Femur (tissue), 1 donor: ENCODE measurements at regions not wholly inside any gene's neighbourhood (a gene's known extent, or its start where the extent isn't known, plus 50 kb on each side); places are given as distances from the start of the nearest gene placed in this dataset.
"Not testable (repeated sequence)": the region's sequence is repeated elsewhere in the genome, so short reads cannot be mapped to it uniquely, and the experiment has no call there.

ENCODE experiments used
- DNase-seq: peaks from one replicate; pipeline ENCODE4 v3.0.0-alpha.2; 2017

DNA sequence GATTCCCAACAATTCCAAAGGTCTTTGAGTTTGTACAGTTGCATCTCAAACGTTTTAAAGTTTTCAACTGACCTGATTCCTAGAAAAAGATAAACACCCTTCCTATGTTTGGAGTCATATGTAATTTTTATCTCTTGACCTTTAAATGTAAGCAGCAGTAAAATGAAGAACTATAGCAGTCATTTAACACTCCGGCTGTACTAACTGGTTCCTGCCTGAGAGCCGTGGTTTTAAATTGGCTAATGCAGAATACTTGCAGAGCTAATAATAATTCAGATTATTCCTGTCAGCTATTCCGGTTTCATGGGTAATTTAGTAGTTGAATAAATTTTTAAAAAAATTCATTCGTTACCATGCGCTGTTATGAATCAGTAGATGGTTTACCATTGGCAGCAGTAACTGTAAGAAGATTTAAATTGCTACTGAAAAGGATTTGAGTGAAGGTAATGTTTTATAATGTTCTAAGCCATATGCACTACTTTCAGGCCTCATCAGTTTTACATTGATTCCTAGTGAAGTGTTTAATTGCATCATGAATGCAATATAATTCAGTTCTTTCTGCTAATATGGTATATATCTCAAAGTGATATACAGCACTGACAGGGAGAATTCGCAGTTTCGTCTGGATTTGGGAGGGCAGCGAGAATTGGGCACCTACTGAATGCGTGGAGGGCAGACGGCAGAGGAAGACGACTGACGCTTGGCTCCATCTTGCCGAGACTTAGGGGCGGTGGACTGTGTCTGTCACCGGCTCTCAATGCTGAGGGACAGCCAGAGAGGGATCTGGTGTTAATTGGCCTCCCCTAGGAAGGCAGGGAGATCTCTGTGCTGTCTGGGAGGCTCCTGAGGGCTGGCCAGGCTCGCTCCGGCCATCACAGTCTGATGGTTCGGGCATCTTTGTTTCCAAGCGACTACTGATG lies 217.7 kb downstream of the PHETA1 start:
- no peak for DNase-seq

DNA sequence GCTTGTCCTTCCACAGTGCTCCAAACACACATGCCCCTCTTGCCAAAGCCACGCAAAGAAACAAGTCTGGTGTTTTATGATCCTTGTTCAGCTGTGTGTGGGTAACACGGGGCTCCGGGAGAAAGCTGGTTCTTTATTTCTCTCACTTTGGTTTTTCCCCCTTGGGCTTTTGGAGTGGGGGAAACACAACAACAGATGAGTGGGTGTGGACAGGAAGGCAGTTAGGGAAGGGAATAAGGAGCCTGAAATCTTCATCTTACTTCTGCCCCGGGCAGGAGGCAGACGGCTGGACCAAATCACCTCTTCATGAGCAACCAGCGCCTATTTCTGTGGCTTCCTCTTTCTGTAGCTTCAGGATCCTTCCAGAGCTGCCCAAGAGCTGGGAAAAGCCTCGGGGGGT lies 218.5 kb downstream of the PHETA1 start:
- no peak for DNase-seq

DNA sequence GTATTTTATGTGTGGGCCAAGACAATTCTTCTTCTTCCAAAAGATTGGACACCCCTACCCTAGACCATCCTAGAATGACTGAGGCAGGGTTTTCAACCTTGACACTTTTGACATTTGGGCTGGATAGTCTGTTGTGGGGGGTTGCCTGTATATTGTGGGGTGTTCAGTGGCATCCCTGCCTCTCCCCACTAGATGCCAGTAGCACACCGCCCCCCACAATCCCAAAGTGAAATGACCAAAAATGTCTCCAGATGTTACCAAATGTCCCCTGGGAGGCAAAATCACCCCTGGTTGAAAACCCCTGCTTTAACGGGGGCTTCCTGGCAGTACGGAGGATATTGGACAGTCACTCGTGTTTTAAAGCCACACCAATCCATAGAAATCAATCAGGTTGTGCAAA lies 219.6 kb downstream of the PHETA1 start:
- no peak for DNase-seq

DNA sequence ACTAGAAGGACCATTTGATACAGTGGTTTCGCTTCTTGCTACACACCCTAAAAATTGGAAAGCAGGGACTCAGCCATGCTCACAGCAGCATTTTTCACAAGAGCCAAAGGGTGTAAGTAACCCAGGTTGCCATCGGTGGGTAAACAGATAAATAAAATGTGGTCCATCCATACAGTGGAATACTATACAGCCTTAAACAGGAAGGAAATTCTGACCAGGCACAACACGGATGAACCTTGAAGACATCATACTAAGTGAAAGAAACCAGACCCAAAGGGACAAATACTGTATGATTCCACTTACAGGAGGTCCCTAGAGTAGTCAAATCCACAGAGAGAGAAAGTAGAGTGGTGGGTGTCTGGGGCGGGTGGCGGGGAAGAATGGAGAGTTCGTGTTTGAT lies 220.9 kb downstream of the PHETA1 start:
- no peak for DNase-seq

DNA sequence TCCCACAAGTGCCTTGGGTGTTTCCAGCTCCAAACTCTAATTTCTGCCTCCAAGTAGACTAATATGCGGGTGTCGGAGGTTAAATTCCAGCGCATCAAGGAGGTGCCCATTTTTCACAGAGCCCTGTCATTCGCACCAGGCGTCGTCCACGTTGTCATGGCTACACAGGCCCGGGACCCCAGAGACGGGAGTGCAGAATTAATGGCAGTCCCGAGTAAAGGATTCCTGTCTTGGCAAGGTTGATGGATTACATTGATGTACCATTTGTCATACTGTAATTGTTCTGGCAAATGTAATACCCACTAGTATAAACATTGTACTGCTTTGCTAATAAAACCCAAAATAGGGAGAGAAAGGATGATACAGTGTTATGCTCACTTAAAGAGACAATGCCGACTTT lies 222.9 kb upstream of the MYL2 start:
- no peak for DNase-seq

DNA sequence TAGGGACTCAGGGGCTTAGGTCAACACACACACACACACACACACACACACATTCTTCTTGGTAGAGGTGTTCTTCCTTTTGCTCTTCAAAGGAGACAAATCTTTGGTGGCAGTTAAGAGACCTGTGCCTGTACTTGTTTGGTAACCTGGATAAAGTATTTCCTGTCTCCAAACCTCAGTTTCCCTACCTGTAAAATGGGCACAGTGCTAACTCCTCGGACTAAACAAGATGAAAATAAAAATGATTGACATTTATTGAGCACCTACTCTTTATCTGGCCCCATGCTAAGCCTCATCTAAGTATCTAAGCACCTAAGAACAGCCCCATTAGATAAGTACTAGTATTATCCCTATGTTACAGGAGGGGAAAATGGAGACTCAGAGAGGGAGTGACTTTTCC lies 220.8 kb upstream of the MYL2 start:
- no peak for DNase-seq

DNA sequence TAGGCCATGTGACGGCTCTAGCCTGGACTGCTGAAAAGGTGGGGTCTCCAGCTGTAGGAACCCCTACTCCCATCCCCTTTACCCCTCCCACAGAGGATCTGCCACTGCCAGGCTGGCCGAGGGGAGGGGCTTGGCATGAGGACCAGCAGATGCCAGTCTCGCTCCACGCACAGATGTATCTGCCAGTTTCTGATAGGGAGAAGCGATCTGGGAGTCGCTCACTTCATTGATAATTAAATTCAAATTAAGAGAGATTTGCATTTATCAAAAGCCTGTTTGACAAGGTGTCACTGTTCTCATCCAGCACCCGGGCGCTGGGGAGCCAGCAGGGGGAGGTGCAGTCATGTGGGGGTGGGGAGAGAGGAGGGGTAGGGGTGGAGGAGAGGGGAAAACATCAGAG lies 217.6 kb upstream of the MYL2 start:
- no peak for DNase-seq

DNA sequence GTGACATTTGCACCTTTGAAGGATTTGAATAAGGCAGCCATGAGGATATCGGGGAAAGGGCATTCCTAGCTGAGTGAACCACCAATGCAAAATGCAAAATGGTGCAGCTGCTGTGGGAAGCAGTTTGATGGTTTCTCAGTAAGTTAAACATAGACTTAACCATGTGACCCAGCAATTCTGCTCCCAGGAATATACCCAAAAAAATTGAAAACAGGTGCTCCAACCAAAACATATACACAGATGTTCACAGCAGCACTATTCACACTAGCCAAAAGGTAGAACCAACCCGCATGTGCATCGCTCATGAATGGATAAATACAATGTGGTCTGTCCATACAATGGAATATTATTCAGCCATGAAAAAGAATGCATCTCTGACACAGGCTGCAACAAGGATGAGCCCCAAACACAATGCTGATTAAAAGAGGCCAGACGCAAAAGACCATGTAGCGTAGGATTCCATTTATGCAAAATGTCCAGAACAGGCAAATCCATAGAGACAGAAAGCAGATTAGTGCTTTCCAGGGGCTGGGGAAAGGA lies 215.0 kb upstream of the MYL2 start:
- no peak for DNase-seq

DNA sequence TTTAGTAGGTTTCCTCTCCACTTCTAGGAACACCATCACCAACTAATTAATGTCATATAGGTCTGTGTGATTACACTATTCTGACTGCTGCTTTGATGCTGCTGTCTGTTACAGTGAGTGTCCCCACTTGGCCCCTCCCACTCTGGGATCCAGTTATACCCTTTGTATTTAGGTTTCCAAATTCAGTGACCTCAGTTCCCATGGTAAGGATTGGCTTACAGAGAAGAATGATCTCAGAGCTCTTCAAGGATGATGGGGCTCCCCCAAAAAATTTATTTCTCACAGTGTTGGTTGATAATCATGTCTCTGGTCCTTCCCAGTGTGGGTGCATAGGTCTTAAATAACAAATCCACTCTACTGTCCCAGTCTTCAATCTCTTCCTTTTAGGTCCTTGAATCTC lies 210.0 kb upstream of the MYL2 start:
- DNase-seq = no peak

DNA sequence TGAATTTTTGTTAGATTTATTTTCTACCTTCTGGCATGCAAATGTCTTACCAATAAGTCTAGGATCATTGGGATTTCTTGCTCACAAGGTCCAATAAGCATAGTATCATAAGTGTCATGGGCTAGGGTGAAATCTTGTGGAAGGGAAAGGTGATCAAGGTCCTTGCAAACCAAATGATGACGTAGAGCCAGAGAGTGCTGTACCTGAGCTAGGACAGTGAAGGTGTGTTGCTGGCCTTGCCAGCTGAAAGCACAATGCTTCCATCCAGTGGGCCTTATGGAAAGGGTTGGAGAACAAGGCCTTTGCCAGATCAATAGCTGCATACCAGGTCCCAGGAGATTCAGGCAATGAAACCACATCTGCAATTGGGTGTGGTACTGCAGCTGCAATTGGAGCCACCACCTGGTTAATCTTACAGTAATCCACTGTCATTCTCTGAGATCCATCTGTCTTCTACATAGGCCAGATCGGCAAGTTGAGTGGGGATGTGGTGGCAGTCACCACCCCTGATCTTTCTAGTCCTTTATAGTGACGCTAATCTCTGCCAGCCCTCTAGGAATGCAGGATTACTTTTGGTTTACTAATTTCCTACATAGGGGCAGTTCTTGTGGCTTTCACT lies 208.9 kb upstream of the MYL2 start:
- DNase-seq = no peak

DNA sequence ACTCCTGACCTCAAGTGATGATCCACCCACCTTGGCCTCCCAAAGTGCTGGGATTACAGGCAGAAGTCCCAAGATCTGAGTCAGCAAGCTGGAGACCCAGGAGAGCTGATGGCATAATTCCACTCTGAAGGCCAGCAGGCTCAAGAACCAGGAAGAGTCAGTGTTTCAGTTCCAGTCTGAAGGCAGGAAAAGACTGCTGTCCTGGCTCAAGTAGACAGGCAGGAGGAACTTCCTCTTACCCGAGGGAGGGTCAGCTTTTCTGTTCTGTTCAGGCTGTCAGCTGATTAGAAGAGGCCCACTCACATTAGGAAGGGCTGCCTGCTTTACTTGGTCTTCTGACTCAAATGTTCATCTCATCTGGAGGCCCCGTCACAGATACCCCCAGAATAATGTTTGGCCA lies 206.0 kb upstream of the MYL2 start:
- no peak for DNase-seq

DNA sequence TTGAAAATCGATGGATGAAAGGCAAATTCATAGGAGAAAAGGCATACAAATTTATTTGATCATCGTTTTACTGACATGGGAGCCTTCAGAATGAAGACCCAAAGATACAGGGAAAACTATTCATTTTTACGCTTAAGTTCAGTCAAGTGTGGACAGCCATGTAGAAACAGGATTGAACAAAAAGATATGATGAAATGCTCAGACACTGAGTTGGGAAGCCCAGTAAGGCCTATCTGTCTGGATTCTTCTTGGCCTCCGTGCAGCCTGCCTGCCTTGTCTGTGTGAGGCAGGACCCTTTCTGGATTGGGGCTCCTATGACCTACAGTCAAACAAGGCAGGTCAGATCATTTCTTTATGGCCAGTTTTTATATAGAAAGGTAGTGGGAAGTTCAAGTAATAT lies 203.8 kb upstream of the MYL2 start:
- no peak for DNase-seq

DNA sequence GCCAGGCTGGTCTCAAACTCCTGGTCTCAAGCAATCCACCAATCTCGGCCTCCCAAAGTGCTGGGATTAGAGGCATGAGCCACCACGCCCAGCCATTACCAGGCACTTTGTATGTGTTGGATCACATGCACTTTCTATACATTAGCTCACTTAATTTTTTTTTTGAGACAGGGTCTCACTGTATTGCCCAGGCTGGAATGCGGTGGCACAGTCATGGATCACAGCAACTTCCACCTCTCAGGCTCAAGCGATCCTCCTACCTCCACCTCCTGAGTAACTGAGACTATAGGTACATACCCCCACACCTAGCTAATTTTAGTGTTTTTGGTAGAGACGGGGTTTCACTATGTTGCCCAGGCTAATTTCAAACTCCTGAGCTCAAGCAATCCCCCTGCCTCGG lies 203.0 kb upstream of the MYL2 start:
- DNase-seq = no peak

DNA sequence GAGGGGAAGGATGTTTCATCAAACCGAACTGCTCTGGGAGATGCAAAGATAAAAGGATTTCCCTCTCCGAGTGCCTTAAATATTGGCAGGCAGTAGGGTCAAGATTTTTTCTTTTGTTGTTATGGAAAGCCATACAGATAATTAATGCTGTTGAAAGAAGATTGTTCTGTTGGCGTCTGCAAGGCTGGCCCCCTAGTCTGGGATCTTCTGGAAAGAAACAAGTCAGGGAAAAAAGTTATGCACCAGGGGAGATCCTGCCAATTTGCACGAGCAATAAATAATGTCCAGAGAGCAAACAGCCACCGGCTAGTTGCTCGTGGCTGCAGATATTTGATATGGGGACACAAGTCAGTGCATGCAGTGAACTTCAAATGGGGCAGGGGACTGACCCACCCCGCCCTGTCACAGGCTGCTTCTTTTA lies 202.1 kb upstream of the MYL2 start:
- DNase-seq = no peak

DNA sequence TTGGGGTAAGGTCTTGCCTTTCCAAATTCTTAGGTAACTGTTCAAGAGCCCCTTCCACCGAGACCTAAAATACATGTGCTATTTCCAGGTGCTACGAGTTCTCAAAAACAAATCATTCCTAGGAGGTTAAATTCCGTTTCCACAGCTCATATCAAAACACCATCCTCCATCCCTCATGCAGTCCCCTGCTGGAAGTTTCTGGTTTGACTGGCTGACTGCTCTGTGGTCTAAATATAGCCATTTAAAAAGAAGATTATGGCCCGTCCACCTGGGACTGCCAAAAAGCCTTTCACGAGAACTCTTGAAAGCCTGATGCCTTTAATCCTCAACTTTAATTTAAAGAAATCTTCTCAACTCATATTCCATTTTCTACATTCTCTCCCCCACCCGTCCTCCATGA lies 201.5 kb upstream of the MYL2 start:
- no peak for DNase-seq

DNA sequence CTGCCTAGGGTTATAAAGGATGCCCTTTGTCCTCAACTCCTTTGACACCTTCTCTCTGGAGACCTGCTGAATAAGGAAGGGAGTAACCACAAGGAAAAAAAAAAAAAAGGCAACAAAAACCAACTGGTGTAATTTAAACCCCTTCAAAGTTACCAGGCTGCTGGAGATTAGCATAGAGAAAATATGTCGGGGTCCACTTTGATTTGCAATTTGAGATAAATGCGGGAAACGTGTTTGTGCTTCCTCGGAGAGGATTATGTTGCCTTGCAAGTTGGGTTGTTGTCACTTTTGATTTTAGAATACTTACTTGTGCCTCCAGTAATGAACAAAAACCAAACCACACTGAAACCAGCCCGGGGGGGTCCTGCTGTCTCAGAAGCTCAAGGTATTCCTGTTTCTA lies 200.2 kb upstream of the MYL2 start:
- DNase-seq = no peak

DNA sequence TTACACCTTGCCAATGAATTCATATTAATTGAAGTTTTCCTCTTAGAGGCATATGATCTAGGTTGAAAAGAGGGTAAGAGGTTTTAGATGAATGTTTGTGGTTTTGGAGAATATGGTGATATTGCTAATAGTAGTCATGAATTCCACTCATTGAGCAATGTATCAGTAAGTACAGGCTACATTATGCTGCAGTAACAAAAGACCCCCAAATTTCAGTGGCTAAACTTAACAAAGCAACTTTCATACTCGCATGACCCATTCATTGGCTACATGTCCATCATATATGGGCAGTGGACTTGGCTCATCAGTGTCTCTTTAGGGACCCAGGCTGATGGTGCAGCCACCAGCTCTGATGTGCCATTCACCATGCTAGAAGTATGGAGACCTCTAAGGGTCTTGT lies 196.6 kb upstream of the MYL2 start:
- DNase-seq = no peak

DNA sequence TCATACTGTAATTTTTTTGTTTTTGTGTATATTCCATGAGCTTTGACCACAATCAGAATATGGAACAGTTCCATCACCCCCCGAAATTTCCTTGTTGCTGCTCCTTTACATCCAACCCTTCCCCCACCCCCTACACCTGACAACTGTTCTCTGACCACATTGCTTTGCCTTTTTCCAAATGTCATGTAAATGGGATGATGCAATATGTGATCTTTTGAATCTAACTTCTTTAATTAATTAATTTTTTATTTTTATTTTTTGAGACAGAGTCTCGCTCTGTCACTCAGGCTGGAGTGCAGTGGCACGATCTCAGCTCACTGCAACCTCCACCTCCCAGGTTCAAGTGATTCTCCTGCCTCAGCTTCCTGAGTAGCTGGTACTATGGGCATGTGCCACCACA lies 192.9 kb upstream of the MYL2 start:
- not testable (repeated sequence) for DNase-seq

DNA sequence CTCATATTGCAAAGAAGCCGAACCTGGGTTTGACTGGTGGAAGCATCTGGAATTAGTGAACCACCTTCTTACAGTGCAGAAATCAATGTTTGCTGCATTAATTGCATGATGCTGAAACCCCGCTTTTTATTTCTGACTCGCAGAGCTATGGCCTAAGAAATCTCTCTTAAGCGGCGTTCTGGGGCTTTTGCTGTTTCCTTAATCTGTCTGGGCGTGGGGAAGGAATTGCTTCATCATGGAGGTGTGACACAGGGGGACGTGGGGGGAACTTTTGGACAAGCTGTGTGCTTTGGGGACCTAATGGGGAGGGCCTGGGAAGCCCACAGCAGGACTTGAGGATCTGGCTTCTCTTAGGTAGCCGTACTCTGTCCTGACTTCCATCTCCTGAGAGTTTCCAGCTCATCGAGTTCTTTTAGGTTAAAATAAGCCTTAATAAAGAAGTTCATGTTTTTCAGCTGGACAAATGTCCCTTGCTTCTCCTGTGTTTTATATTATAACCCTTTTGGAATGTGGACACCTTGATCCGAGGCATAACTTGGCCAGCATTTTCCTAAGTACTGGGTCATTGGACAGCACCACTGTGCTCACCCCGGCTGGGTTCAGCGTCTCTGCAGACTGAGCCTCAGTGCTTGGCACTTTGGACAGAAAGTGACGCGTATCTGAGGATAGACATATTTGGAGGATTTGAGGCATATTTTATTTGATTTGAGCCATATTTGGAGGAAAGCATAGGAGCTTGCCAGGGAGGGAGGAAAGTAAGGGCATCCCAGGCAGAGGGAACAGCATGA lies 192.1 kb upstream of the MYL2 start:
- no peak for DNase-seq

DNA sequence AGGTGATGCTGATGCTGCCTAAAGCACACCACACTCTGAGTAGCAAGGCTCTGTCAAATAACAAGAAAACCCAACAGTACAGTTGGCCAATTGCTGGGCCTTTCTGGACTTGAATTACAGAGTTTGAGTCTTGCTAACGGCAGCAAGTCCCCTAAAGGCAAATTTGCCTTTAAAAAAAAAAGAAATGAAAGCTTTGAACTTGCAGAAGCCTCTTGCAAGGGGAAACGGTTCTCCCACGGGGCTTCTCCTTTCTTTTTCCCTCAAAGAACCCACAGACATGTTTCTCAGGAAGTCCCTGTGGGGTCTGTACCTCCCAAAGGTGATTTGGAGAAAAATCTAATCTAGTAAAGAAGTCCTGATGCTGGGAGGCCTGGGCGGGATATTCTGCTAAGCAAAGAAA lies 191.3 kb upstream of the MYL2 start:
- no peak for DNase-seq

DNA sequence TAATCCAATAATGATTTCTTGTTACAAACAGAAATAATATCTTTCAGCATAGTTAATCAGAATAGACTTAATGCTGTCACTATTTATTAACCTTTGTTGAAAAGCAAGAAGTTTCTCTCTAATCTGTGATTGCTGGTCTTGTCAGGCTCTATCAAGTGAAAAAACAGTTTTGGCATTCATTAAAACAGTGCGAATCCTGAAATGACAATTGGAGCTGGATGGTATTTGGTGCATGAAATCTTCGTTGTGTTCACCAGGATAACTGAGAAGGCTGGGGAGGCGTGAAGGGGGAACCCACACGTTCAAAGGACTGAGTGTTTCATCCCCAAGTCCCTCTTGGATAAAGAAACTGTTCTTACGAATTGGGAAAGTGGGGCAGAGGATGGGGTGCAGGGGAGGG lies 190.2 kb upstream of the MYL2 start:
- DNase-seq = no peak

DNA sequence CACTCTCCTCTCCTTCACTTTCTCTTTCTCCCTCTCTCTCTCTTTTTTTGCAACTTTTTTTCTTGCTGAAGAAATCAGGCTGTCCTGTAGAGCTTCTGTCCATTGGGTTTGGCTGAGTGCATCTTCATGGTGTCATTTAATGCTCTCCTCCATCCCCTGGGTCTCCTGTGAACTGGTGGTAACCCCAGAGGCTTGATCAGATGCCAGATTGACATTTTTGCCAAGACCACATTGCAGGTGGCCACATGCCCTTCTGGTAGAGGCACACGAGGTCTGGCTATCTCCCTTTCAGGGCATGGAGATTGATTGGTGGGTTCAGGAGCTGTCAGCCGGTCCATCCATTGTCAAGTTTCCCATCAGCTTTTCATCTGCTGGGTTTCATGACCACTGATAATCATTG lies 188.3 kb upstream of the MYL2 start:
- DNase-seq = no peak

DNA sequence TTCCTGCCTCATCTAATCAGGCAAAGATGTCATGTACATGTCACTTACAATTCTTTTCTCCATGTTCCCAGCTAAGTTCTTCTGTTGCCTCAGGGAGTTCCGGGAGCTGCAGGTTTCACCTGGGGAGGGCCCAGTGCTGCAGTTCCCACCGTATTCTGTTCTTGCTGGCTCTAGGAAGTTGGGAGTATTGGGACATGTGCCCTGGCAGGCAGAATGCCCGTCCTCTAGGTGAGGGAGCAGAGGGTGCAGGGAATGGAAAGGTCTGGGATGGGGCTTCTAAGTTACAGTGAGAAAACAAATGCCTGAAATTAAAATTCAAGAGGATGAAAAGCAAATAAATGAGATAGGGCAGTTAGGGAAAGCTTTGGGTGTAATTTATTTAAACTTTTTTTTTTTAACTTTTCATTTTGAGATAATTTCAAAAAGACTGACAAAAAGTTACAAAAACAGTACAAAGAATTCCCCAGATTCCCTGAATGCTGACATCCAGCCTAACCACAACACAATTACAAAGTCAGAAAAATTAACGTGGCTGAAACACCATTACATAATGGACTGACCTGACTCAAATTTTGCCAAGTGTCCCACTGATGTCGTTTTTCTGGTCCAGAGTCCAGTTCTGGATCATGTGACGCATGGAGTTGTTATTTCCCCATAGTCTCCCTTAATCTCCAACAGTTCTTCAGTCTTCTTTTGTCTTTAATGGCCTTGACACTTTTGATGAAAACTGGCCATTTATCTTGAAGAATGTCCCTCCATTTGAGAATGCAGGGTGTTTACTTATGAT lies 187.2 kb upstream of the MYL2 start:
- DNase-seq = no peak
